ENCODE measurements at regions not wholly inside any gene's neighbourhood (a gene's known extent, or its start where the extent isn't known, plus 50 kb on each side); places are given as distances from the start of the nearest gene placed in this dataset.
A peak's percentile ranks its signal among the peaks of the same experiment; 100 is the strongest.

GRCh38 chr15:88403351-88403791, 63.8 kb downstream of the MRPL46 start (continued):
- TF ChIP-seq, protein P1, sequence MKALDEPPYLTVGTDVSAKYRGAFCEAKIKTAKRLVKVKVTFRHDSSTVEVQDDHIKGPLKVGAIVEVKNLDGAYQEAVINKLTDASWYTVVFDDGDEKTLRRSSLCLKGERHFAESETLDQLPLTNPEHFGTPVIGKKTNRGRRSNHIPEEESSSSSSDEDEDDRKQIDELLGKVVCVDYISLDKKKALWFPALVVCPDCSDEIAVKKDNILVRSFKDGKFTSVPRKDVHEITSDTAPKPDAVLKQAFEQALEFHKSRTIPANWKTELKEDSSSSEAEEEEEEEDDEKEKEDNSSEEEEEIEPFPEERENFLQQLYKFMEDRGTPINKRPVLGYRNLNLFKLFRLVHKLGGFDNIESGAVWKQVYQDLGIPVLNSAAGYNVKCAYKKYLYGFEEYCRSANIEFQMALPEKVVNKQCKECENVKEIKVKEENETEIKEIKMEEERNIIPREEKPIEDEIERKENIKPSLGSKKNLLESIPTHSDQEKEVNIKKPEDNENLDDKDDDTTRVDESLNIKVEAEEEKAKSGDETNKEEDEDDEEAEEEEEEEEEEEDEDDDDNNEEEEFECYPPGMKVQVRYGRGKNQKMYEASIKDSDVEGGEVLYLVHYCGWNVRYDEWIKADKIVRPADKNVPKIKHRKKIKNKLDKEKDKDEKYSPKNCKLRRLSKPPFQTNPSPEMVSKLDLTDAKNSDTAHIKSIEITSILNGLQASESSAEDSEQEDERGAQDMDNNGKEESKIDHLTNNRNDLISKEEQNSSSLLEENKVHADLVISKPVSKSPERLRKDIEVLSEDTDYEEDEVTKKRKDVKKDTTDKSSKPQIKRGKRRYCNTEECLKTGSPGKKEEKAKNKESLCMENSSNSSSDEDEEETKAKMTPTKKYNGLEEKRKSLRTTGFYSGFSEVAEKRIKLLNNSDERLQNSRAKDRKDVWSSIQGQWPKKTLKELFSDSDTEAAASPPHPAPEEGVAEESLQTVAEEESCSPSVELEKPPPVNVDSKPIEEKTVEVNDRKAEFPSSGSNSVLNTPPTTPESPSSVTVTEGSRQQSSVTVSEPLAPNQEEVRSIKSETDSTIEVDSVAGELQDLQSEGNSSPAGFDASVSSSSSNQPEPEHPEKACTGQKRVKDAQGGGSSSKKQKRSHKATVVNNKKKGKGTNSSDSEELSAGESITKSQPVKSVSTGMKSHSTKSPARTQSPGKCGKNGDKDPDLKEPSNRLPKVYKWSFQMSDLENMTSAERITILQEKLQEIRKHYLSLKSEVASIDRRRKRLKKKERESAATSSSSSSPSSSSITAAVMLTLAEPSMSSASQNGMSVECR (CRISPR knock-in tag; IDR thresholded peaks at IDR 0.05; ENCODE audit: borderline replicate concordance) = no peak
- TF ChIP-seq, protein P2, sequence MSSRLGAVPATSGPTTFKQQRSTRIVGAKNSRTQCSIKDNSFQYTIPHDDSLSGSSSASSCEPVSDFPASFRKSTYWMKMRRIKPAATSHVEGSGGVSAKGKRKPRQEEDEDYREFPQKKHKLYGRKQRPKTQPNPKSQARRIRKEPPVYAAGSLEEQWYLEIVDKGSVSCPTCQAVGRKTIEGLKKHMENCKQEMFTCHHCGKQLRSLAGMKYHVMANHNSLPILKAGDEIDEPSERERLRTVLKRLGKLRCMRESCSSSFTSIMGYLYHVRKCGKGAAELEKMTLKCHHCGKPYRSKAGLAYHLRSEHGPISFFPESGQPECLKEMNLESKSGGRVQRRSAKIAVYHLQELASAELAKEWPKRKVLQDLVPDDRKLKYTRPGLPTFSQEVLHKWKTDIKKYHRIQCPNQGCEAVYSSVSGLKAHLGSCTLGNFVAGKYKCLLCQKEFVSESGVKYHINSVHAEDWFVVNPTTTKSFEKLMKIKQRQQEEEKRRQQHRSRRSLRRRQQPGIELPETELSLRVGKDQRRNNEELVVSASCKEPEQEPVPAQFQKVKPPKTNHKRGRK (CRISPR knock-in tag; IDR thresholded peaks at IDR 0.05; ENCODE audit: borderline replicate concordance) = no peak
- TF ChIP-seq ZNF423 (CRISPR knock-in tag; IDR thresholded peaks at IDR 0.05) (no peak), AR (CRISPR knock-in tag; IDR thresholded peaks at IDR 0.05) (no peak)
- TF ChIP-seq, protein P3, sequence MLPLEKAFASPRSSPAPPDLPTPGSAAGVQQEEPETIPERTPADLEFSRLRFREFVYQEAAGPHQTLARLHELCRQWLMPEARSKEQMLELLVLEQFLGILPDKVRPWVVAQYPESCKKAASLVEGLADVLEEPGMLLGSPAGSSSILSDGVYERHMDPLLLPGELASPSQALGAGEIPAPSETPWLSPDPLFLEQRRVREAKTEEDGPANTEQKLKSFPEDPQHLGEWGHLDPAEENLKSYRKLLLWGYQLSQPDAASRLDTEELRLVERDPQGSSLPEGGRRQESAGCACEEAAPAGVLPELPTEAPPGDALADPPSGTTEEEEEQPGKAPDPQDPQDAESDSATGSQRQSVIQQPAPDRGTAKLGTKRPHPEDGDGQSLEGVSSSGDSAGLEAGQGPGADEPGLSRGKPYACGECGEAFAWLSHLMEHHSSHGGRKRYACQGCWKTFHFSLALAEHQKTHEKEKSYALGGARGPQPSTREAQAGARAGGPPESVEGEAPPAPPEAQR (CRISPR knock-in tag; IDR thresholded peaks at IDR 0.05) = no peak

GRCh38 chr15:88401996-88402656, 65.1 kb downstream of the MRPL46 start:
- Mint-ChIP-seq H3K4me1 (peaks cover 18% of the 10 kb centered on the region), H3K9me3 (peaks cover 15% of the 10 kb centered on the region), H3K27me3 (ENCODE audit: low read depth) (no peaks in the 10 kb centered on the region), H3K27ac (no peak overlapping the region), H3K36me3 (no peaks in the 10 kb centered on the region; the same call in 1 of the 2 replicates), H3K4me3 (no peak overlapping the region)
- peak; percentile 24 for DNase-seq (ENCODE audit: low spot score)
- ATAC-seq = peak; percentile 53
- ChIA-PET POLR2A (no interaction called here), CTCF (interaction anchor here (1.2 to 4.7 kb wide), 4 partner anchors 34 to 128 kb away, joined by 3 to 21 read pairs (median 6); no protein-coding TSS in a partner anchor)
- TF ChIP-seq EMX1 (CRISPR knock-in tag; IDR thresholded peaks at IDR 0.05) = no peak
- no peak for TF ChIP-seq ZNF423 (CRISPR knock-in tag; IDR thresholded peaks at IDR 0.05)
- TF ChIP-seq, protein P4, sequence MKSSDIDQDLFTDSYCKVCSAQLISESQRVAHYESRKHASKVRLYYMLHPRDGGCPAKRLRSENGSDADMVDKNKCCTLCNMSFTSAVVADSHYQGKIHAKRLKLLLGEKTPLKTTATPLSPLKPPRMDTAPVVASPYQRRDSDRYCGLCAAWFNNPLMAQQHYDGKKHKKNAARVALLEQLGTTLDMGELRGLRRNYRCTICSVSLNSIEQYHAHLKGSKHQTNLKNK (CRISPR knock-in tag; IDR thresholded peaks at IDR 0.05) = no peak
- no peak for TF ChIP-seq ZNF396 (CRISPR knock-in tag; IDR thresholded peaks at IDR 0.05; ENCODE audit: borderline replicate concordance)
- no peak for TF ChIP-seq MLX (CRISPR knock-in tag; IDR thresholded peaks at IDR 0.05)
- no peak for TF ChIP-seq IRF2 (CRISPR knock-in tag; IDR thresholded peaks at IDR 0.05; ENCODE audit: borderline replicate concordance, low read depth)
- TF ChIP-seq, protein P5, sequence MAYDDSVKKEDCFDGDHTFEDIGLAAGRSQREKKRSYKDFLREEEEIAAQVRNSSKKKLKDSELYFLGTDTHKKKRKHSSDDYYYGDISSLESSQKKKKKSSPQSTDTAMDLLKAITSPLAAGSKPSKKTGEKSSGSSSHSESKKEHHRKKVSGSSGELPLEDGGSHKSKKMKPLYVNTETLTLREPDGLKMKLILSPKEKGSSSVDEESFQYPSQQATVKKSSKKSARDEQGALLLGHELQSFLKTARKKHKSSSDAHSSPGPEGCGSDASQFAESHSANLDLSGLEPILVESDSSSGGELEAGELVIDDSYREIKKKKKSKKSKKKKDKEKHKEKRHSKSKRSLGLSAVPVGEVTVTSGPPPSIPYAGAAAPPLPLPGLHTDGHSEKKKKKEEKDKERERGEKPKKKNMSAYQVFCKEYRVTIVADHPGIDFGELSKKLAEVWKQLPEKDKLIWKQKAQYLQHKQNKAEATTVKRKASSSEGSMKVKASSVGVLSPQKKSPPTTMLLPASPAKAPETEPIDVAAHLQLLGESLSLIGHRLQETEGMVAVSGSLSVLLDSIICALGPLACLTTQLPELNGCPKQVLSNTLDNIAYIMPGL (CRISPR knock-in tag; IDR thresholded peaks at IDR 0.05) = no peak
- no peak for TF ChIP-seq GTF2I (CRISPR knock-in tag; conservative IDR thresholded peaks at IDR 0.05)
- no peak for TF ChIP-seq ATF1 (CRISPR knock-in tag; IDR thresholded peaks at IDR 0.05)
- no peak for TF ChIP-seq TEAD4 (CRISPR knock-in tag; IDR thresholded peaks at IDR 0.05)
- no peak for TF ChIP-seq SOX15 (CRISPR knock-in tag; IDR thresholded peaks at IDR 0.05)
- TF ChIP-seq, protein P3 (CRISPR knock-in tag; IDR thresholded peaks at IDR 0.05) = no peak
- TF ChIP-seq ZNF138 (CRISPR knock-in tag; conservative IDR thresholded peaks at IDR 0.05) = no peak
- TF ChIP-seq ATF3 (CRISPR knock-in tag; conservative IDR thresholded peaks at IDR 0.05) = no peak

Data from WTC11 (cell line).